Kasumi-1 (cell line): ENCODE measurements at regions not wholly inside any gene's neighbourhood (a gene's known extent, or its start where the extent isn't known, plus 50 kb on each side); places are given as distances from the start of the nearest gene placed in this dataset.
"Not testable (repeated sequence)": the region's sequence is repeated elsewhere in the genome, so short reads cannot be mapped to it uniquely, and the experiment has no call there.

Experiments
- DNase-seq, 2 experiments: peaks; one replicate each; lab custom pipeline; 2025; lab: John Stamatoyannopoulos, UW

DNA sequence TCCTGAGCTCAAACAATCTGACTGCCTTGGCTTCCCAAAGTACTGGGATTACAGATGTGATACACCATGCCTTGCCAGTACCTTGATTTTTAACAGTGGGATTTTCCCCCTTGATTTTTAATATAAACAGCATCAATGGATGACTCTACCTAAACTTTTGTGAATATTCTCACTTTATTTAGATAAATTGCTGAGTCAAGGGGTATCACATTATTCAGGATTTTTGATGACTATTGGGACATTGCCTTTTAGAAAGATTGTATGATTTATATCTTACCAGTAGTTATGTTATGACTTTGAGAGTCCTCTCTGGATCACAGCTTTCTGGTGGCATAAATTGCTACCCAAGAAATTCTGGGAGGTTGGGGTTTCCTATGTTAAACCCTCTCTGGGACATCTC, 112.5 kb upstream of the SPAG17 start:
- DNase-seq, result no peak

GRCh38 chr1:118294875-118295642, 110.0 kb upstream of the SPAG17 start:
- no peak for DNase-seq

GRCh38 chr1:118291661-118292060, 106.6 kb upstream of the SPAG17 start:
- DNase-seq, result no peak

DNA sequence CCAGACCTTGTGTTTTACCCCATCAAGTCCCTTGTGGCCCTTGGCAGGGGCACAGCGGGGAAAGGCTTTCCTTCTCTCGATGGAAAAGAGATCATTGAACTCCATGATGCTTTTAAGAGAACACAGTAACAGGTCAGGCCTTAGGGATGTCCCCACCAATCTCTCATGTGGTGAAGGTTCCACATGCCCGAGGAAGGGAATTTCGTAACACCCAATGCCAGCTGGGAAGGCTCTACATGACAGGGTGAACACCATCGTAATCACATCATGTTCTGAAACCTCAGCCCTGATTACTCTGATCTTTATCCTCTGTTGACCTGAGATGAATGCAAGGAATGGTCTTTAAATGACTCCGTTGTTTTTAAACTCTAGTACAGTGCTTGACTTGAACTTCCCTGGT, 105.5 kb upstream of the SPAG17 start:
- DNase-seq, result no peak

DNA sequence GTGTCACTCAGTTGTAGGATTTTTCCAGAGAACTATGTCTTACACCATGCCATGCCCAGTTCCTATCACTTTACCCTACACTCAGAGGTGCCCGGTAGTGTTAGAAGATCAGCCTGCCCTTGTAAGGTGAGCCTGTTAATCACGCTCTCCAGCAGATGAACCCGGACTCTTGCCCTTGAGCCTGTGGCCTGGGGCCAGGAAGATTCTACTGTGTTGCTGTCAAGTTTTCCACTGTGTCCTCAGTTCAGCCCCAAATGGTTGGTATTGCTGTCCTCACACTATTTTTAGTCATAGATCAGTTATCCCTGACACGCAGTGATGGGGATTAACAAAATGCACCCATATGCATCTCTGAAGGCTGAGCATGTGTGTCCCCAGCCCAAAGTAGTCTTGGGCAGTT, 105.0 kb upstream of the SPAG17 start:
- no peak for DNase-seq

- DNase-seq, result not testable (repeated sequence)
These were observed 95.6 kb upstream of the SPAG17 start for GRCh38 chr1:118280656-118281055.

DNA sequence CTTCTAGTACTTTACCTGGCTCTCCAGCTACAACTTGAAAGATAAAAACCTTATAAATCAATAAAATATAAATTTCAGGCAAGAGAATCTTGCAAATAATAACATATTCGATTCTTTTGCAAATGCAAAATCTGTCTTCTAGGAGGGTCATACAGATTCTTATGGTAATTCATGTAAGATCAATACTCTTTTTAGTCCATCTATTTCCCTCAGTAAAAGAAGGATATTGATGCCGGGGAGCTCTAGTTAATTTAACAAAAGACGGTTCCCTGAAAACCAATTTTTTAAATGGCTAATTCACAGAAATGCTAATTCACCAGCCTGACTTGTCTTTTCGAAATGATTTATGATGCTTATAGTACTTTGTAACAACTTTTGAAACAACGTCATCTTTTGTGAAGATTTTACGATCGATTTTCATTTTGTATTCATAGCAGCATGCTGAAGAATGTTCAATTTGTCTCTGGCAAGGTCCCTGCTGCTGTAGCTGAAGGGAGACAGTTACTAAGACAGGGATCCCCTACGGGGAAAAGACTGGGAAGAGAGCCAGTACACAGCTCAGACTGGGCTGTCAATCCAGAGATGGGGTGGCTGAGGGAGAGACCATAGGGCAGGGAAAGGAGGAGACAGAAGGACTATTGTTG, 90.6 kb upstream of the SPAG17 start:
- no peak for DNase-seq

DNA sequence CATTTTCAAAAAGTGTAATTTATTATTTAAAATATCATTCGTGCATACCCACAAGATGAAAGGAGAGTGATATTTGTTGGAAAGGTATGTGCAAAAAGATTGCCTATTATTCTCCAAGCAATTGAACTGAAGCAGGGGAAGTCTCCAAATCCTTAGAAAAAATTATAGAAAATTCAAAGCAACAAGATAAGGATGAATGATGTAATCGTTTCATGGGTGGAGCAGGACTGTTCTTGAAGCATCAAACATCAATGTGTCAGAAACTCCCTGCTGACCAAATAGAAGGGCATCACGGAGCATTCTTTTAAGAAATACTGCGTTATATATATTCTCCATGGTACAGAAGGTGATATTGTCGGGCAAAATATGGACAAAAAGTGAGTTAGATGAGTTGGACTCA, 87.9 kb upstream of the SPAG17 start:
- DNase-seq, result no peak

DNA sequence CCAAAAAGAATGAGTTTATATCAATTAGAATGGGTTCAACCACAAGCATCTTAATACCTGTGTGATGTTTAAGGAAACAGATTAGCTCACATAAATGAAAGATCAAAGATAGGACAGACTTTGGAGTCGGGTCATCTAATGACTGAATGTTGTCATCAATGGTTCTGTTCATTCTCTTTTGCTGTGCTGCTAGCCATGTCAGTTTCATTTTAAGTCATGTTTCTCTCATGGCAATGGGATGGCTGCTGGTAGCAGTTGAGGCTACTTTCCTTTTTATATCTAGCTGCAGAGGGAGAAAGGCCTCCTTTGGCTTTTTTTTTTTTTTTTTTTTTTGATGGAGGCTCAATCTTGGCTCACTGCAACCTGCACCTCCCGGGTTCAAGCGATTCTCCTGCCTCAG, 86.9 kb upstream of the SPAG17 start:
- DNase-seq, result no peak

GRCh38 chr1:118269598-118269997, 84.6 kb upstream of the SPAG17 start:
- no peak for DNase-seq

DNA sequence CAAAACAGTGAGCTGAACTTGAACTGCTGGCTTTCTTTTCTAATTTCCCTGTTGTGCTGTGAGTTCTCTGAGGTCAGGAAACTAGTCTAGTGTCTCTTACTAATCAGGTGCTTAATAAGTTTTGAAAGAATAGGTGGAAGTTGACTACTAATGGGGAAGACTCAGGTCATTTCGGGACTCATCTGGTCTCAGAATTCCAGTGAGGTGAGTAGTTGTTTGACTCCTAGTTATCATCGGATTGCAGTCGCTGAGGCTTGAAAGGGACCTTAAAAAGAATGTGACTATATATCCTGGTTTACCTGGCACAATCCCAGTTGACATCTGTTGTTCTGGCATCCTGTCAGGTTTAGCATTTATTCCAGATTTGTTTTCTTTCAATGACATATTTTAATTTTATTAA, 81.4 kb upstream of the SPAG17 start:
- no peak for DNase-seq

DNA sequence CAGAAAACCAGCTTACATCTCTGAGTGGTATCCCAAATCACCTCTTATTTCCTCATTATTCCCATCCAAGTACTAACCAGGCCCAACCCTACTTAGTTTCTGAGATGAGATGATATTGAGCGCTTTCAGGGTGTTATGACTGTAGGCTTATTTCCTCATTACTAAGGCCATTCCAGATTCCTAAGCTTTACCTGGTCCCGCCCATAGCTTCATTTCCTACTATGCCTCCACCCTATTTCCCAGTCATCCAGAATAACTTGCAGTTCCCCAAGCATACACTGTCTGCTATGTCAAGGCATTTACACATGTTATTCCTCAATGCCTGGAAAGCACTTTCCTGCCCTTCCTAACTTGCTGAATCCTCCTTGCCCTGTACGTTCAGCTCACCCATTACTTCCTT, 79.3 kb upstream of the SPAG17 start:
- DNase-seq, result no peak

GRCh38 chr1:118262865-118263264, 77.8 kb upstream of the SPAG17 start:
- DNase-seq, result no peak

- no peak for DNase-seq
These were observed 73.9 kb upstream of the SPAG17 start for GRCh38 chr1:118258975-118259374.

- DNase-seq, result no peak
These were observed 72.9 kb upstream of the SPAG17 start for GRCh38 chr1:118257946-118258345.

- DNase-seq, result no peak
These were observed 69.7 kb upstream of the SPAG17 start for GRCh38 chr1:118254491-118255425.

DNA sequence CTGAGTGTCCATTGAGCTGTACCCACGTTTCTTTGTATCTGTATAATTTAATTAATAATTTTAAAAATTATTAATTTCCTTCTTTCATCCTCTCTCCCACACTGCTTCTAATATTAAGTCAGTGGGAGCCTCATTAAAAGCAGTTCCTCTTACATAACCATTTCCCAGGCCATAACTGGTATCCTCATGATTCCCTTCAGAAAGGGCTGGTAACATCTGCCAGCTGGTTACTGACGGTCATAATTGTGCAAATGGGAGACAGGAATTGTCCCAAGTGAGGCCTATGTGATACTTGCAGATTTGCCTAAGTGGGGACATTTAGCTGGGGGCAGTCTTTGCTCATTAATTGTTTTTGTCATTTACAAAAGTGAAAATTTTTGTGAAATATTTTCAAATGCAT, 69.0 kb upstream of the SPAG17 start:
- DNase-seq, result no peak

GRCh38 chr1:118253053-118253915, 68.3 kb upstream of the SPAG17 start:
- no peak for DNase-seq

- DNase-seq, result no peak
These were observed 67.6 kb upstream of the SPAG17 start for GRCh38 chr1:118252624-118253023.

- no peak for DNase-seq
These were observed 65.2 kb upstream of the SPAG17 start for GRCh38 chr1:118250232-118250631.

- no peak for DNase-seq
These were observed 64.6 kb upstream of the SPAG17 start for GRCh38 chr1:118249641-118250040.

GRCh38 chr1:118247593-118247992, 62.6 kb upstream of the SPAG17 start:
- peak; percentile 18 to 34 for DNase-seq
